ENCODE measurements at regions not wholly inside any gene's neighbourhood (a gene's known extent, or its start where the extent isn't known, plus 50 kb on each side); places are given as distances from the start of the nearest gene placed in this dataset.

DNA sequence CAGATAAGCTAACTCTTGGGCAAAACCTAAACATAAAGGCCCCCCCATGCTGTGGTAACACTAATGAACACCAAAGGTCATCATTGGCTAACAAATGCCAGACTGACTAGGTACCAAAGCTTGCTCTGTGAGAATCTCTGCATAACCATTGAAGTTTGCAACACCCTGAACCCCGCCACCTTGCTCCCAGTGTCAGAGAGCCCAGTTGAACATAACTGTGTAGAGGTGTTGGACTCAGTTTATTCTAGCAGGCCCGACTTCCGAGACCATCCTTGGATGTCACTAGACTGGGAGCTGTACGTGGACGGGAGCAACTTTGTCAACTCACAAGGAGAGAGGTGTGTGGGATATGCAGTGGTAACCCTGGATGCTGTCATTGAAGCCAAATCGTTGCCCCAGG, 602.2 kb downstream of the UQCRFS1 start:
- Histone ChIP-seq H2BK12ac (ENCODE audit: insufficient read length, low read depth, low read length) (no peak overlapping the region), H3K79me1 (ENCODE audit: insufficient read depth, low read depth, low read length, poor library complexity, severe bottlenecking) (no peaks in the 10 kb centered on the region), H3K23ac (ENCODE audit: insufficient read length, low read depth, low read length) (no peak overlapping the region), H3K27ac (ENCODE audit: insufficient read length, low read depth, low read length) (no peak overlapping the region), H2AK5ac (ENCODE audit: insufficient read length, low read length) (no peak overlapping the region), H4K5ac (ENCODE audit: insufficient read length, low read depth, low read length) (no peak overlapping the region), H3K23me2 (ENCODE audit: insufficient read length, low read depth, low read length, poor library complexity, severe bottlenecking) (no peaks in the 10 kb centered on the region), H2BK120ac (ENCODE audit: low read depth, low read length, poor library complexity, severe bottlenecking) (no peak overlapping the region), H4K20me1 (ENCODE audit: control insufficient read depth, insufficient read depth, insufficient read length) (no peaks in the 10 kb centered on the region), H3K4me1 (ENCODE audit: insufficient read depth, low read length) (no peaks in the 10 kb centered on the region), H3K4me2 (ENCODE audit: insufficient read depth, insufficient read length, low read length) (no peak overlapping the region), H2BK5ac (ENCODE audit: insufficient read length, low read length) (no peak overlapping the region), H3K4ac (ENCODE audit: low read depth, low read length) (no peak overlapping the region), H2BK15ac (ENCODE audit: low read depth, low read length) (no peak overlapping the region), H3K9me3 (ENCODE audit: control insufficient read depth, low read depth, low read length) (peaks cover 11% of the 10 kb centered on the region), H4K91ac (ENCODE audit: insufficient read length, low read depth, low read length) (no peak overlapping the region), H3K9ac (ENCODE audit: extremely low read depth, insufficient read length, low read length) (no peak overlapping the region), H4K8ac (replicated peaks; ENCODE audit: insufficient read length, low read depth, low read length) (no peak overlapping the region), H3K14ac (ENCODE audit: insufficient read depth, low read length) (no peak overlapping the region), H3K27me3 (ENCODE audit: insufficient read depth, low read length) (no peaks in the 10 kb centered on the region), H2BK20ac (ENCODE audit: low read depth, low read length, poor library complexity, severe bottlenecking) (no peak overlapping the region), H2AFZ (ENCODE audit: low read length) (no peak overlapping the region), H3T11ph (ENCODE audit: low read length) (no peak overlapping the region), H3K79me2 (ENCODE audit: insufficient read depth, low read length) (no peaks in the 10 kb centered on the region), H3K18ac (ENCODE audit: insufficient read length, low read depth, low read length) (no peak overlapping the region), H3K56ac (ENCODE audit: insufficient read length, low read depth, low read length) (no peak overlapping the region)
- Mint-ChIP-seq H3K9me3 (peaks cover 39 to 51% of the 10 kb centered on the region in 2 experiments), H3K4me1 (peaks cover 2 to 5% of the 10 kb centered on the region in 2 experiments; a peak in 1 of 4 replicates), H3K4me3 (no peak overlapping the region), H3K36me3 (ENCODE audit: insufficient read depth in 1 of 3, low read depth in 3 of 3) (peaks cover 11 to 27% (median 25%) of the 10 kb centered on the region in 3 experiments), H3K27me3 (ENCODE audit: low read depth) (peaks cover 1% of the 10 kb centered on the region; the same call in 1 of the 2 replicates), H3K27ac (no peak overlapping the region)
- WGBS (ENCODE audit: extremely low coverage, insufficient read length, low lambda C conversion rate), result no CpG with 5 or more reads among the region's 6 CpGs
- TF ChIP-seq, protein P1, sequence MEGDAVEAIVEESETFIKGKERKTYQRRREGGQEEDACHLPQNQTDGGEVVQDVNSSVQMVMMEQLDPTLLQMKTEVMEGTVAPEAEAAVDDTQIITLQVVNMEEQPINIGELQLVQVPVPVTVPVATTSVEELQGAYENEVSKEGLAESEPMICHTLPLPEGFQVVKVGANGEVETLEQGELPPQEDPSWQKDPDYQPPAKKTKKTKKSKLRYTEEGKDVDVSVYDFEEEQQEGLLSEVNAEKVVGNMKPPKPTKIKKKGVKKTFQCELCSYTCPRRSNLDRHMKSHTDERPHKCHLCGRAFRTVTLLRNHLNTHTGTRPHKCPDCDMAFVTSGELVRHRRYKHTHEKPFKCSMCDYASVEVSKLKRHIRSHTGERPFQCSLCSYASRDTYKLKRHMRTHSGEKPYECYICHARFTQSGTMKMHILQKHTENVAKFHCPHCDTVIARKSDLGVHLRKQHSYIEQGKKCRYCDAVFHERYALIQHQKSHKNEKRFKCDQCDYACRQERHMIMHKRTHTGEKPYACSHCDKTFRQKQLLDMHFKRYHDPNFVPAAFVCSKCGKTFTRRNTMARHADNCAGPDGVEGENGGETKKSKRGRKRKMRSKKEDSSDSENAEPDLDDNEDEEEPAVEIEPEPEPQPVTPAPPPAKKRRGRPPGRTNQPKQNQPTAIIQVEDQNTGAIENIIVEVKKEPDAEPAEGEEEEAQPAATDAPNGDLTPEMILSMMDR (conservative IDR thresholded peaks at IDR 0.05), result no peak
- DNase-seq, result no peak
